ENCODE measurements at regions not wholly inside any gene's neighbourhood (a gene's known extent, or its start where the extent isn't known, plus 50 kb on each side); places are given as distances from the start of the nearest gene placed in this dataset.

GRCh38 chr1:14108356-14109275 lies 408.6 kb downstream of the PRDM2 start:
- DNase-seq: no peak

DNA sequence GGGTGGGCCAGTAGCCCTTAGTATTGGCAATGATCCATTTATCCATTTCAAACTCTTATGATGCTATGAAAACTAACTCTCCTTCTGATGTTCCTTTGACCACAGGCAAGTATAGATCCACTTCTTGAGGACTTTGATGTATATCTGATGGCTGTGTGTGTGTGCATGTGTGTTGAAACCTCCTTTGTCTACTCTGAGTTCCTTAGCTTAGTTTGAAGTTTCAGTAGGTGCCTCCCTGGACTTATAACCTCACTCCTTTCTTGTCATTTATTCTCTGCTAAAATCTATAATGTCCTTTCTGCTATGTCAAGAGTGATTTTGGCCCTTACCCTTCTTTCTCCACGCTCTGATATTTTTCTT lies 409.3 kb downstream of the PRDM2 start:
- no peak for DNase-seq

- DNase-seq: no peak
Observed at GRCh38 chr1:14110040-14110439, 410.1 kb downstream of the PRDM2 start.

DNA sequence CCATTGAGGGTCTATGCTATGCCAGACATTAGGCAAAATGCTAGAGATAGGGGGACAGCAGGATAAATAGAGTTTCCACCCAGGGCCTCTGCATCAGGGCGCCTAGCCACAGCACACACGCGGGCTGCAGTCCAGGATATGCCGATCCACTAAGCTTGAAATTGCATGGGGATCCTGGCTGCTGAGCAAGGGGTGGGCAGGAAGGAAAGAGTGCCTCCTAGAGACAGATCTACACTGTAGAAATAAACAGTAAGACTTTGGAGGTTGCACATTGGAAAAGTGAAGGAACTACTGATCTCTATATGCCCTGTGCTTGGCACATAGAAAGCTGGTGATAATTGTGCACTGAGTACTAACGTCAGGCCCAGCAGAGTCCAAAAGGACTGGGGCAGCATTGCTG lies 411.1 kb downstream of the PRDM2 start:
- no peak for DNase-seq

DNA sequence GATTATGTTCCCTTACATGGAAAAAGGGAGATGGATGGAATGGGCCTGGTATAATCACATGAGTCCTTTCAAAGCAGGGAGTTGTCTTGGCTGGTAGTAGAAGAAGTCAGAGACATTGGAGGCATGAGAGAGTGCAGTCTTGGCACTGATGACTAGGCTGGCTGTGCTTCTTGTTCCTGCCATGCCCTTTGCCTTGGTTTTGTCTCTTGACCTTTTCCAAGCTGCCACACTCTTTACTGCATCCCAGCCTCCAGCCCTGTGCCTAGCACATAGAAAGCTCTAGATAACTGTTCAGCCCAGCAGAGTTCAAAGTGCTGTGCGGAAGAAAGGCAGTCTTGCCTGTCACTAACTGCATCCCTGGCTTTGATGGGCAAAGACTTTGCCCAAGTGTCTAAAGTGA lies 412.6 kb downstream of the PRDM2 start:
- DNase-seq: no peak

- no peak for DNase-seq
Observed at GRCh38 chr1:14113271-14113670, 413.3 kb downstream of the PRDM2 start.

DNA sequence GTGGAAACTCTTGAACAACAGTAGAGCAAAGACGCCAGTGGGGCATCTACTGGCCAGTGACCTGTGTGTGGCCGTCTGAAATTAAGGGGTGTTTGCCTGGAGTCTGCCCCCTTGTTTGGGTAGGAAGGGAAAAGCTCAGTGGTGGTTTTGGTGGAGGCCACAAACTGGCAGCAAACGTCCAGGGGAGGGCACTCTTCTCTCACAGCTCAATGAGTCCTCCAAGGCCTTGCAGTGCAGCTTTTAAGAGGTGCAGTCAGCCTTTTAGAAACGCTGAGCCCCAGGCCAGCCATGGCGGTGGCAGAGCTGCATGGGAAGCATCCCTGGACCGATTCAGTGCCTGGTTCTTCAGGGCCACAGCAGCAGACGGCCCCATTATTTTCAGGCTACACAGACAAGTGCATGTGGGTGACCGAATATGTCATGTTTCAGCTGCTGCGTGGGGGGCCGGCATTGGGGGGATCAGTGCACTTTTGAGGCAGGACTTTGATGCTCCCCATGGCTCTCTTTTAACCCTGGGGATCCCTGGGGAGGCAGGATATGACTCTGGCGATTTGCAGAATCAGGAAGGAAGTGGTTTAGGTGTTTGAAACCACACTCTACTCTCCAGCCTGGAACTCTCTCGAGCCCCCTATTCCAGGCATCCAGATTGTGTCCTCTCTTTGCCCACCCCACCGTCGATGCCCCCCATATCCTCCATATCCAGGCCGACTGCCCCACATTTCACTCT lies 414.0 kb downstream of the PRDM2 start:
- DNase-seq: no peak

- DNase-seq: no peak
Observed at GRCh38 chr1:14115976-14116375, 416.0 kb downstream of the PRDM2 start.

DNA sequence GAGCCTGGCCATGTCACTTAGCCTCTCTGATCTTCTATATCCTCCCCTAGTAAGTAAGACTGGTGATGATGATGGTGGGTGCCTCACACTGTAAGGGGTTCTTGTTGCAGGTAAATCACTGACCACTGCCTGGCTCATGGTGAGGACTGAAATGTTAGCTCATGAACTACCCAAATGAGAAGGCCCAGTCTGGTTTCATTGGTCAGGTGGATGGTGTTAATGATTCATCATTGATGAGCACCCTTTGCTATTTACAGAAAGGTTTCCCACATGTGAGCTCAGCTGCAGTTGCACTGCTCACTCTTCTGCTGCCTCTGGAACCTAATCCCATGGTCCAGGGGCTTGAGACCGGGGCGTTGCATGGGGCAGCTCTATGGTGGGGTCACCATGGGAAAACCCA lies 417.7 kb downstream of the PRDM2 start:
- DNase-seq: no peak

- DNase-seq: no peak
Observed at GRCh38 chr1:14118691-14119485, 418.9 kb downstream of the PRDM2 start.

GRCh38 chr1:14120895-14121294 lies 420.9 kb downstream of the PRDM2 start:
- no peak for DNase-seq

DNA sequence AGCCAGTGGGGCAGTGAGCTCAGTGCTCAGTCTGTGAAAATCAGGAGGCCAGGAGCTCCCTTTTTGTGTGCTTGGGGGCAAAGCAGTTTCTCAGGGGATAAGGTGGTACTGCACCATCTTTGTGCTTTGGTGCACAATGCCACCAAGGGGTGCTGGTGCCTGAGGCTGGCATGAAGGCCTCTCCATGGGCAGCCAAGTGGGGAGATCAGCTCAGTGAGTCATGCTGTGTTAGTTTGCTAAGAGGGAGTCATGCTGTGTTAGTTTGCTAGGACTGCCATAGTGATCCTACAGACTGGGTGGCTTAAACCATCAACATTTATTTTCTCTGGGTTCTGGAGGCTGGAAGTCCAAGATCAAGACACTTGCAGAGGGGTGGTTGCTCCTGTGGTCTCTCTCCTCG lies 428.1 kb downstream of the PRDM2 start:
- DNase-seq: no peak

DNA sequence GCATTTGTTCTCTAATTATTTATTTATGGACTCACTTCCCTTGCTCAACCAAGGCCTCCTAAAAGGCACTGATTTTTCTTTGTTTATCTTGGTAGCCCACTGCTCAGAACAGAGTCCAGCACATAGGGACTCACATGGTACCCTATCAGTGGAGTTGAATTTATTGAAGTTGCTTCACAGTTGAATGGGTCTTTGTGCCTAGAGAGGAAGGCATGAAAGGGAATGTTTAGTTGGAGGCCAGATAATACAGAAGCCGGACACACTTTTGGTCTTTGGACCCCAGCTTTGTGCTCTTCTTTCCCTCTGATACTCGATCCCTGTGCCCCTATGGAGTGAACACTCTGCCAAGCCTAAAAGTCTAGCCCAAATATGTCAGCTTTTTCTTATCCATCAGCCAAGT lies 429.0 kb downstream of the PRDM2 start:
- DNase-seq: no peak

- DNase-seq: no peak
Observed at GRCh38 chr1:14135070-14135469, 435.1 kb downstream of the PRDM2 start.

DNA sequence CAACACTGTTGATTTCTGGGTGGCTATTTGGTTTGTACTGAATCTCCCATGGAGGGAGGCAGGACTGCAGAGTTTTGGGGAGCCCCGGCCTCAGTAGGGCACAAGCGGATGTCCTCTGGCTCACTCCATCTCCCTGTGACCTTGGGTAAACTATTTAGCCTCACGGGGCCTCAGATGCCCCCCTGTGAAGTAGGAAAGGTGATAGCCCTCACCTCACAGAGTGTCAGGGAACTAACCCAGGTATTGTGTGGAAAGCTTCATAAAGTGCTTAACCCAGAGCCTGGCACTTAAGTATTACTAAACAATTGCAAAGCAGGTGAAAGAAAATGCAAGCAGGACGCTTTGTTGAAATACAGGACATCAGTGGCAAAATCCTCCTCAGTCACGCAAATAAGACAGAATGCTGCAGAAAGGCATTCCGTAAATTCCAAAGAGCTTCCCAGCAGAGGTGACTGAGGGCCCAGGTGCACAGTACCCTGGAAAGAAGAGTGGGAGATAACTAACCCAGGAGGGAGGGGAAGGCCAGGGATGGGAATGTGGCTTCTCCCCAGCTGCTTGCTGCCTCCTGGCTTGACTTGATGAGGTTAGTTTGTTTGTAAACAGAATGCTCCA lies 436.3 kb downstream of the PRDM2 start:
- no peak for DNase-seq

DNA sequence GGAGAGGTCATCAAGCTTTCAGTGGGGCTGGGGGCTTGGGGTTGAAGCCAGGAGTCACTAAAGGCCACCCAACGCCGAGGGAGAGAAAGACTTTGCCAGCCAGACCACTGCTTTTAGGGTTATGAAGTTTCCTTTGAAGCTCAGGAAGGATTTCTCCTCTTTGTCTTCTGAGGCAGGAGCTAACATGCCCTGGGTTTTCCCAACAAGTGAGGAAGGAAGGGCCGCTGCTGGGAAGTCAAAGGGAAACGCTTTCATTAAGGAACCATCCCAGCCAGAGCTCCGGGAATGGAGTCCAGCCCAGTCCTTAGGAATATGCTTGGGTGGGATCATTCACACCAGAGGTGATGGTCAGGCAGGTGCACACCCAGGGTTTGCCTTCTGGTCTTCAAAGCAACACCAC lies 436.9 kb downstream of the PRDM2 start:
- no peak for DNase-seq

DNA sequence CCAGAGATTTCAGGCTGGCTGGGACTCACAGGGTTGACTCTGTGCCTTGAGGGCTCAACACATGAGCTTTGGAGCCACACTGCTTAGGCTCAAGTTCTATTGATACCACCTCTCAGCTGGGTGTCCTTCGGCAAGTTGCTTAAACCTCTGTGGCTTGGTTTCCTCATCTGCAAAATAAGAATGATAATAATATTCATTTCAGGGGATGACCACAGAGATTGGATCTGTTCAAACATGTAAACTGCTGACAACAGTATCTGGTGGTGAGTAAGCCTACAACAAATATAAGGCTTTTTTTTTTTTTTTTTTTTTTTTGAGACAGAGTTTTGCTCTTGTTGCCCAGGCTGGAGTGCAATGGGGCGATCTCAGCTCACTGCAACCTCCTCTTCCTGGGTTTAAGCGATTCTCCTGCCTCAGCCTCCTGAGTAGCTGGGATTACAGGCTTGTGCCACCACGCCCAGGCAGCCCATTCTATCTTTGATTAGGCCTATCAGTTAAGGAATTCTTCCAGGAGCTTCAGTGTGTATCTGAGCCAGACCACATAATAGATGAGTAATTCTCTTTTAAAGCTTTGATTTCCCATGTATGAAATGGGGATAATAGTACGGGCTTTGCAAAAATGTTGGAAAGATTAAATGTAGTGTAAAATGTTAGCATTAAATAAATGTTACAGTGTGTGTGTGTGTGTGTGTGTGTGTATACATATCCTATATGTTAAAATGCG lies 437.6 kb downstream of the PRDM2 start:
- no peak for DNase-seq

DNA sequence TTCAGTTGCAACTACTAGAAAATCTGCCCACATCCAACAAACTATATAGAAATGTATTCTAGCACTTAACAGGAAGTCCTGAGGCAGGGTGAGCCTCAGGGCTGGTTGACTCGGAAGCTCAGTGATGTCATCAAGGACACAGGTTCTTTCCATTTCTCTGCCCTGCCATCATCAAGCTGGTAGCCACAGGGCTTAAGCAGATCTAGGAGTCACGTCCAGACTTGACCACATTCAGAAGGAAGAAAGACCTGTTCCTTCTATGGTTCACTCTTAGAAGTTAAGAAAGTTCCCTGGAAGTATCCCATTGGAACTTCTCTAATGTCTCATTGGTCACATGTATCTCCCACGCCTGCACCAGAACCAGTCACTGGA lies 438.1 kb downstream of the PRDM2 start:
- no peak for DNase-seq

GRCh38 chr1:14138687-14139086 lies 438.7 kb downstream of the PRDM2 start:
- no peak for DNase-seq

DNA sequence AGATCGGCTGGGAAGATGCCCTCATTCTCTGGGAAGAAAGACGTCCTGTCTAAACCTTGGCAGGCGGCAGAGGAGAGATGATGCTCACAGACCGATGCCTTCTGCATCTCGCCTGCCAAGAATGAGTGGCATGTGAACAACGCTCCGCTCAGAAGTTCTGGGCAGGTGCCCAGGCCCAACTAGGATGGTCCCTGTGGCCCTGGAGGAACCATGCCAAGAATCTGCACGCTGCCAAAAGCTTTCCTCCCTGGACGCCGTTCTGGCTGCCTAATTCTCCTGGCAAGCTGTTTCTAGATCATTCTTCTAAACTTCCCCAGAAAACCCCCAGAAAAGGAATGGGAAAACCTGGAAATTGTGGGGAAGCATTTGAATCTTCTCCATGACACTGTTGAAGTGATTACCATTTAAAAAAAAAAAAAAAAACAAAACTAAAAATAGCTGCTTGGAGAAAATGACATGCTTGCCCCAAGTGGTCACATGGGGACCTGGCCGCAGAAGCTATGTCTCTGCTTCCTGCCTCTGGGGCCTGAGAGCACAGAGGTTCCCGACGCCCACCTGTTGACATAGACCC lies 440.9 kb downstream of the PRDM2 start:
- DNase-seq: no peak

DNA sequence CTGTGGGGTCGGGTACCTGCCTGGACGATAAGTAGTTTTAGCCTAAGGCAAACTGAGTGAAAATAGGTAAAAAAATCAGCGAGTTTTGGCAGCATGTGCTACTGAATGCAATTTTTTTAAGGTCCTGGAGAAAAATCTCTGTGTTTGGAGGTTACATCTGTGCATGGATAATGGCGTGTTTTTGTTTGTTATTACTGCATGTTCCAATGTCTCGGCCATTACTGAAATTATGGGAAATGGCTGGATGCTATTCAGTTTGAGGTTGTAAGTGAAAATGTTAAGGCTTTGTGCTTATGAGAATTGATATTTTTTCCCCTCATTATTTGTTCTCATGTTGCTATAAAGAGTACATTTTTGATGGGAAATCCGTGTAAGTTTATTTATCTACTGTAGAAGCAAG lies 441.7 kb downstream of the PRDM2 start:
- DNase-seq: no peak

Measured in activated naive CD4-positive, alpha-beta T cell (primary cell).